ENCODE measurements at regions not wholly inside any gene's neighbourhood (a gene's known extent, or its start where the extent isn't known, plus 50 kb on each side); places are given as distances from the start of the nearest gene placed in this dataset.

GRCh38 chr4:126023896-126024295 is 709.1 kb downstream of the FAT4 start:
- TF ChIP-seq ZNF724P (CRISPR knock-in tag; IDR thresholded peaks at IDR 0.05; ENCODE audit: borderline replicate concordance) (no peak), ZNF318 (CRISPR knock-in tag; IDR thresholded peaks at IDR 0.05) (no peak), ZNF672 (CRISPR knock-in tag; IDR thresholded peaks at IDR 0.05) (no peak)
- TF ChIP-seq, protein P1, sequence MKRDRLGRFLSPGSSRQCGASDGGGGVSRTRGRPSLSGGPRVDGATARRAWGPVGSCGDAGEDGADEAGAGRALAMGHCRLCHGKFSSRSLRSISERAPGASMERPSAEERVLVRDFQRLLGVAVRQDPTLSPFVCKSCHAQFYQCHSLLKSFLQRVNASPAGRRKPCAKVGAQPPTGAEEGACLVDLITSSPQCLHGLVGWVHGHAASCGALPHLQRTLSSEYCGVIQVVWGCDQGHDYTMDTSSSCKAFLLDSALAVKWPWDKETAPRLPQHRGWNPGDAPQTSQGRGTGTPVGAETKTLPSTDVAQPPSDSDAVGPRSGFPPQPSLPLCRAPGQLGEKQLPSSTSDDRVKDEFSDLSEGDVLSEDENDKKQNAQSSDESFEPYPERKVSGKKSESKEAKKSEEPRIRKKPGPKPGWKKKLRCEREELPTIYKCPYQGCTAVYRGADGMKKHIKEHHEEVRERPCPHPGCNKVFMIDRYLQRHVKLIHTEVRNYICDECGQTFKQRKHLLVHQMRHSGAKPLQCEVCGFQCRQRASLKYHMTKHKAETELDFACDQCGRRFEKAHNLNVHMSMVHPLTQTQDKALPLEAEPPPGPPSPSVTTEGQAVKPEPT (CRISPR knock-in tag; IDR thresholded peaks at IDR 0.05; ENCODE audit: low read depth), result no peak
